ENCODE measurements at regions not wholly inside any gene's neighbourhood (a gene's known extent, or its start where the extent isn't known, plus 50 kb on each side); places are given as distances from the start of the nearest gene placed in this dataset.

- TF ChIP-seq E4F1 (IDR thresholded peaks at IDR 0.05; ENCODE audit: borderline replicate concordance, partially characterized antibody) (no peak), MTA3 (IDR thresholded peaks at IDR 0.05; ENCODE audit: borderline replicate concordance, low read length) (no peak), TCF3 (IDR thresholded peaks at IDR 0.05; ENCODE audit: borderline replicate concordance, insufficient read depth, low read depth, low read length) (peak; percentile 74; the same call in 1 of the 2 replicates), MYC (IDR thresholded peaks at IDR 0.05; ENCODE audit: insufficient read depth, insufficient read length, insufficient replicate concordance, low read length, severe bottlenecking) (no peak), NFIC (IDR thresholded peaks at IDR 0.05; ENCODE audit: low read depth, low read length) (peak; percentile 33; the same call in 1 of the 2 replicates), NFYA (IDR thresholded peaks at IDR 0.05; ENCODE audit: borderline replicate concordance, low read depth, low read length) (no peak), IRF5 (IDR thresholded peaks at IDR 0.05; ENCODE audit: borderline replicate concordance) (no peak), EGR1 (IDR thresholded peaks at IDR 0.05; ENCODE audit: borderline replicate concordance in 1 of 2, low read depth in 2 of 2, low read length in 2 of 2) (no peak), CEBPZ (IDR thresholded peaks at IDR 0.05; ENCODE audit: low read depth, low read length) (no peak), CREM (IDR thresholded peaks at IDR 0.05; ENCODE audit: low read depth) (0 out of 2 replicates have a peak, but pooled peaks have one; percentile 33), TCF12 (IDR thresholded peaks at IDR 0.05; ENCODE audit: low read depth, low read length) (peak; percentile 74; the same call in 1 of the 2 replicates)
- TF ChIP-seq, protein P1, sequence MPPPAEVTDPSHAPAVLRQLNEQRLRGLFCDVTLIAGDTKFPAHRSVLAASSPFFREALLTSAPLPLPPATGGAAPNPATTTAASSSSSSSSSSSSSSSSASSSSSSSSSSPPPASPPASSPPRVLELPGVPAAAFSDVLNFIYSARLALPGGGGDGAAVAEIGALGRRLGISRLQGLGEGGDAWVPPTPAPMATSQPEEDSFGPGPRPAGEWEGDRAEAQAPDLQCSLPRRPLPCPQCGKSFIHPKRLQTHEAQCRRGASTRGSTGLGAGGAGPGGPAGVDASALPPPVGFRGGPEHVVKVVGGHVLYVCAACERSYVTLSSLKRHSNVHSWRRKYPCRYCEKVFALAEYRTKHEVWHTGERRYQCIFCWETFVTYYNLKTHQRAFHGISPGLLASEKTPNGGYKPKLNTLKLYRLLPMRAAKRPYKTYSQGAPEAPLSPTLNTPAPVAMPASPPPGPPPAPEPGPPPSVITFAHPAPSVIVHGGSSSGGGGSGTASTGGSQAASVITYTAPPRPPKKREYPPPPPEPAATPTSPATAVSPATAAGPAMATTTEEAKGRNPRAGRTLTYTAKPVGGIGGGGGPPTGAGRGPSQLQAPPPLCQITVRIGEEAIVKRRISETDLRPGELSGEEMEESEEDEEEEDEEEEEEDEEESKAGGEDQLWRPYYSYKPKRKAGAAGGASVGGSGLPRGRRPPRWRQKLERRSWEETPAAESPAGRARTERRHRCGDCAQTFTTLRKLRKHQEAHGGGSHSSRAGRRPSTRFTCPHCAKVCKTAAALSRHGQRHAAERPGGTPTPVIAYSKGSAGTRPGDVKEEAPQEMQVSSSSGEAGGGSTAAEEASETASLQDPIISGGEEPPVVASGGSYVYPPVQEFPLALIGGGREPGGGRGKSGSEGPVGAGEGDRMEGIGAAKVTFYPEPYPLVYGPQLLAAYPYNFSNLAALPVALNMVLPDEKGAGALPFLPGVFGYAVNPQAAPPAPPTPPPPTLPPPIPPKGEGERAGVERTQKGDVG (CRISPR knock-in tag; IDR thresholded peaks at IDR 0.05), result no peak
Observed at GRCh38 chr3:107910713-107911259, 180.0 kb downstream of the CD47 start (continued).

Measured in GM12878 (cell line).